HL-60 (cell line): ENCODE measurements at regions not wholly inside any gene's neighbourhood (a gene's known extent, or its start where the extent isn't known, plus 50 kb on each side); places are given as distances from the start of the nearest gene placed in this dataset.

Experiments used
- DNase-seq, 2 experiments: peaks; one replicate each; pipeline ENCODE4 v3.0.0-alpha.2; 2010 to 2020; ENCODE audit warnings: low read depth in 1 of 2, low spot score in 1 of 2
- H3K27ac ChIP-seq: fragments of 250-450 bp; sonication (Bioruptor Pico); replicated peaks from 2 replicates; pipeline ENCODE4 v1.5.1; 2020; ENCODE audit warnings: mild to moderate bottlenecking, moderate library complexity
- H3K27me3 ChIP-seq: fragments of 250-450 bp; sonication (Bioruptor Pico); 2 replicates; pipeline ENCODE4 v1.5.1; 2021; ENCODE audit warnings: mild to moderate bottlenecking, moderate library complexity; ENCODE audit not compliant: insufficient read depth, poor library complexity, severe bottlenecking
- H3K4me3 ChIP-seq: replicated peaks from 2 replicates; pipeline ENCODE4 v1.5.1; 2011; ENCODE audit warnings: mild to moderate bottlenecking, control low read depth, low read length; ENCODE audit not compliant: insufficient read depth
- CTCF ChIP-seq: IDR thresholded peaks from one replicate; pipeline ENCODE4 v1.5.1; 2011; ENCODE audit warnings: low read length, control low read depth, inconsistent platforms; ENCODE audit not compliant: insufficient read depth
- GABPA ChIP-seq: IDR thresholded peaks from 2 replicates; pipeline ENCODE4 v1.6.1; 2012; ENCODE audit warnings: low read depth
- POLR2AphosphoS5 ChIP-seq: IDR thresholded peaks from 2 replicates; pipeline ENCODE4 v1.6.1; 2012; ENCODE audit warnings: low read depth
- SPI1 ChIP-seq: IDR thresholded peaks from 2 replicates; pipeline ENCODE4 v1.6.1; 2012; ENCODE audit warnings: low read depth, mild to moderate bottlenecking, borderline replicate concordance
- TF ChIP-seq, protein P1 (sequence below): IDR thresholded peaks from 2 replicates; pipeline ENCODE4 v1.6.1; 2012; ENCODE audit warnings: low read depth; ENCODE audit not compliant: insufficient replicate concordance

DNA sequence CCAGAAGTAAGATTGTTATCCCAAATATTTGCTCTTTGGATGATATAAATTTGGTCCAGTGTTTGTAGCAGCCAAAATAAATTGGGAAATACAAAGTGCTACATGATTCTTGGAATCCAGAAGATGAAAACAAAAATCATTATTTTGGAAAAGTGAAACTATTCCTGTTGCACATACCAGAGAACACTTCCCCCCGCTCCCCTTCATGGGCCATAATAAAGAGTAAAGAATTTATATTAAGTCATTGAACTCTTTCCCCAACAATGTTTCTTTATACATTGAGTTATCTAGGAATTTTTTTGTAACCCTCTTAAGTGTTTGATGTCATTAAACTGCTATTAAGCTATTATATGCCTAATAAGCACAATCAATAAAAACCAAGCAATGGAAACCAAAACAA lies 490.4 kb upstream of the HS3ST5 start:
- no peak for DNase-seq
- Histone ChIP-seq H3K4me3 (no peak overlapping the region), H3K27me3 (no peaks in the 10 kb centered on the region), H3K27ac (no peak overlapping the region)
- TF ChIP-seq POLR2AphosphoS5 (no peak), CTCF (no peak), SPI1 (no peak), GABPA (no peak)
- TF ChIP-seq, protein P1, sequence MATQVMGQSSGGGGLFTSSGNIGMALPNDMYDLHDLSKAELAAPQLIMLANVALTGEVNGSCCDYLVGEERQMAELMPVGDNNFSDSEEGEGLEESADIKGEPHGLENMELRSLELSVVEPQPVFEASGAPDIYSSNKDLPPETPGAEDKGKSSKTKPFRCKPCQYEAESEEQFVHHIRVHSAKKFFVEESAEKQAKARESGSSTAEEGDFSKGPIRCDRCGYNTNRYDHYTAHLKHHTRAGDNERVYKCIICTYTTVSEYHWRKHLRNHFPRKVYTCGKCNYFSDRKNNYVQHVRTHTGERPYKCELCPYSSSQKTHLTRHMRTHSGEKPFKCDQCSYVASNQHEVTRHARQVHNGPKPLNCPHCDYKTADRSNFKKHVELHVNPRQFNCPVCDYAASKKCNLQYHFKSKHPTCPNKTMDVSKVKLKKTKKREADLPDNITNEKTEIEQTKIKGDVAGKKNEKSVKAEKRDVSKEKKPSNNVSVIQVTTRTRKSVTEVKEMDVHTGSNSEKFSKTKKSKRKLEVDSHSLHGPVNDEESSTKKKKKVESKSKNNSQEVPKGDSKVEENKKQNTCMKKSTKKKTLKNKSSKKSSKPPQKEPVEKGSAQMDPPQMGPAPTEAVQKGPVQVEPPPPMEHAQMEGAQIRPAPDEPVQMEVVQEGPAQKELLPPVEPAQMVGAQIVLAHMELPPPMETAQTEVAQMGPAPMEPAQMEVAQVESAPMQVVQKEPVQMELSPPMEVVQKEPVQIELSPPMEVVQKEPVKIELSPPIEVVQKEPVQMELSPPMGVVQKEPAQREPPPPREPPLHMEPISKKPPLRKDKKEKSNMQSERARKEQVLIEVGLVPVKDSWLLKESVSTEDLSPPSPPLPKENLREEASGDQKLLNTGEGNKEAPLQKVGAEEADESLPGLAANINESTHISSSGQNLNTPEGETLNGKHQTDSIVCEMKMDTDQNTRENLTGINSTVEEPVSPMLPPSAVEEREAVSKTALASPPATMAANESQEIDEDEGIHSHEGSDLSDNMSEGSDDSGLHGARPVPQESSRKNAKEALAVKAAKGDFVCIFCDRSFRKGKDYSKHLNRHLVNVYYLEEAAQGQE, result no peak

DNA sequence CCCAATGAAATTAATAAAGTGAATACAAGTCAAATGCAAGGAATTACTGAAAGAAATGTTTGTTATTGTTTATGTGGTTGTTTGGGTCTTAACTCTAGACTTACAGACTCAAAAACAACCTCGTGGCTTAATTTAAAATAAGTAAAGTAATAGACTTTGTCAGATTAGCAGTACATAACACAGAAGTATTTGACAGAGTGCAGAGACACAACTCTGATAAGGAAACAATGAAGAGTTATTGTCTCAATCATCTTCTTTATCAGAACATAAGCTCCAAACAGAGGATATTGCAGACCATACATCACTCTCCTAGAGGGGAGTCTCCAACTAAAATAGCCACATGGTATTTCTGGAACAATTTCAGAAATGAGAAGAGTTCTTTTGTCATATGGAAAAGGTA lies 487.7 kb upstream of the HS3ST5 start:
- Histone ChIP-seq H3K4me3 (no peak overlapping the region), H3K27me3 (no peaks in the 10 kb centered on the region), H3K27ac (no peak overlapping the region)
- no peak for TF ChIP-seq SPI1
- no peak for TF ChIP-seq POLR2AphosphoS5
- no peak for TF ChIP-seq GABPA
- TF ChIP-seq, protein P1, result no peak
- no peak for TF ChIP-seq CTCF
- DNase-seq, result no peak

- TF ChIP-seq POLR2AphosphoS5, result no peak
- no peak for TF ChIP-seq SPI1
- TF ChIP-seq CTCF, result no peak
- no peak for TF ChIP-seq GABPA
- TF ChIP-seq, protein P1, result no peak
- no peaks in the 10 kb centered on the region for H3K27me3 ChIP-seq
- H3K4me3 ChIP-seq, result no peak overlapping the region
- no peak overlapping the region for H3K27ac ChIP-seq
- DNase-seq, result no peak
Observed at GRCh38 chr6:114827135-114827534, 484.3 kb upstream of the HS3ST5 start.
